Memory B cell (primary cell): ENCODE measurements at regions not wholly inside any gene's neighbourhood (a gene's known extent, or its start where the extent isn't known, plus 50 kb on each side); places are given as distances from the start of the nearest gene placed in this dataset.
A peak's percentile ranks its signal among the peaks of the same experiment; 100 is the strongest.
"Not testable (repeated sequence)": the region's sequence is repeated elsewhere in the genome, so short reads cannot be mapped to it uniquely, and the experiment has no call there.

ENCODE experiments used
- ATAC-seq: fragments of 150-1000 bp; cut with Tn5 transposase; 2 replicates; pipeline ENCODE4 v1.10.0; 2021; ENCODE audit warnings: low read depth, mild to moderate bottlenecking, moderate library complexity
- DNase-seq, 2 donors: peaks; one replicate each; pipeline ENCODE4 v3.0.0; 2022; ENCODE audit warnings: low spot score in 2 of 2
- H3K27ac Mint-ChIP-seq: one replicate; pipeline ENCODE4 v1.8.0; 2022; ENCODE audit warnings: mild to moderate bottlenecking, moderate library complexity, mixed read lengths
- H3K27me3 Mint-ChIP-seq: one replicate; pipeline ENCODE4 v1.8.0; 2022; ENCODE audit warnings: mixed read lengths
- H3K36me3 Mint-ChIP-seq: one replicate; pipeline ENCODE4 v1.8.0; 2022; ENCODE audit warnings: mild to moderate bottlenecking, mixed read lengths
- H3K4me1 Mint-ChIP-seq: one replicate; pipeline ENCODE4 v1.8.0; 2022; ENCODE audit warnings: mixed read lengths
- H3K4me3 Mint-ChIP-seq: one replicate; pipeline ENCODE4 v1.8.0; 2022; ENCODE audit warnings: mild to moderate bottlenecking, moderate library complexity, mixed read lengths
- H3K9me3 Mint-ChIP-seq: one replicate; pipeline ENCODE4 v1.8.0; 2022; ENCODE audit warnings: mixed read lengths

DNA sequence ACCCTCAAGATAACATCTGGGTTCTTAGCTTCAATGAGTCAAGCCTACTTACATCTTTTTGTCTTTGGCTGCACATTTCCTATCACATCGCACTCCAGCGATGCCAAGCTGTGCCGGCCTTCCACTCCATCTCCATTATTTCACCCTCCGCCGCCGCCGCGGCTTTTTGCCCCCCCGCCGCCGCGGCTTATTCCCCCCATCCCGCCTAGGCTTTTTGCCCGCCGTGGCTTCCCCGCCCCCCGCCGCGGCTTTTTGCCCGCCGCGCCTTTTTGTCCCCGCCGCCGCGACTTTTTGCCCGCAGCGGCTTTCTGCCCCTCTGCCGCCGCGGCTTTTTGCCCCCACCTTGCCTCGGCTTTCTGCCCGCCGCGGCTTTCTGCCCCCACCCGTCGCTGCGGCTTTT lies 50.8 kb downstream of the PPIAL4E start:
- not testable (repeated sequence) for H3K9me3 Mint-ChIP-seq, H3K4me3 Mint-ChIP-seq, ATAC-seq, H3K27ac Mint-ChIP-seq, H3K36me3 Mint-ChIP-seq, H3K27me3 Mint-ChIP-seq, H3K4me1 Mint-ChIP-seq
- peak in 1 of 2 donors; percentile 10 for DNase-seq
